Heart right ventricle (tissue), 16 donors: ENCODE measurements at regions not wholly inside any gene's neighbourhood (a gene's known extent, or its start where the extent isn't known, plus 50 kb on each side); places are given as distances from the start of the nearest gene placed in this dataset.
"Not testable (repeated sequence)": the region's sequence is repeated elsewhere in the genome, so short reads cannot be mapped to it uniquely, and the experiment has no call there.

ENCODE experiments used
- ATAC-seq, 8 donors: fragments of 200-7000 bp; cut with Tn5 transposase; one replicate each; pipeline ENCODE4 v1.9.1; 2020; ENCODE audit warnings: mild to moderate bottlenecking in 8 of 8, moderate library complexity in 8 of 8, moderate number of reproducible peaks in 1 of 8
- DNase-seq, 2 donors: peaks; one replicate each; pipeline ENCODE4 v3.0.0-alpha.2; 2020
- H3K27ac ChIP-seq, 10 donors: fragments of 200-600 bp; sonication (generic) in 2 of 10; one replicate each; pipeline versions ENCODE4 v1.5.0 to v1.8.0; 2020 to 2022; ENCODE audit warnings: mild to moderate bottlenecking in 3 of 10
- H3K27me3 ChIP-seq, 7 donors: fragments of 200-600 bp; one replicate each; pipeline ENCODE4 v1.8.0; 2021 to 2022; ENCODE audit warnings: mild to moderate bottlenecking in 2 of 7
- H3K36me3 ChIP-seq, 9 donors: fragments of 200-600 bp; sonication (generic) in 1 of 9; one replicate each; pipeline versions ENCODE4 v1.5.0 to v1.8.0; 2020 to 2022; ENCODE audit warnings: mild to moderate bottlenecking in 2 of 9
- H3K4me1 ChIP-seq, 9 donors: fragments of 200-600 bp; sonication (generic) in 1 of 9; one replicate each; pipeline versions ENCODE4 v1.5.0 to v1.8.0; 2020 to 2022; ENCODE audit warnings: mild to moderate bottlenecking in 4 of 9
- H3K4me3 ChIP-seq, 10 donors: fragments of 200-600 bp; sonication (generic) in 2 of 10; one replicate each; pipeline versions ENCODE4 v1.5.0 to v1.8.0; 2020 to 2022; ENCODE audit warnings: mild to moderate bottlenecking in 7 of 10, moderate library complexity in 2 of 10
- H3K9me3 ChIP-seq, 11 donors: fragments of 200-600 bp in 10 of 11; sonication (generic) in 2 of 11; one replicate each; pipeline versions ENCODE4 v1.5.0 to v1.8.0; 2013 to 2022; ENCODE audit warnings: mild to moderate bottlenecking in 2 of 11, control low read depth in 1 of 11, moderate library complexity in 1 of 11
- CTCF ChIP-seq, 9 donors: fragments of 200-600 bp; sonication (generic) in 2 of 9; IDR thresholded peaks; one replicate each; pipeline versions ENCODE4 v1.5.0 to v1.8.0; 2021 to 2022; ENCODE audit warnings: antibody characterized with exemption in 9 of 9, mild to moderate bottlenecking in 5 of 9, moderate library complexity in 1 of 9
- WGBS, 2 donors: extraction: QIAGEN DNeasy Blood & Tissue Kit; methylation state at CpG; one replicate each; pipeline ENCODE4 v1.1.7; 2013; ENCODE audit warnings: inconsistent platforms in 1 of 2; 5-methylcytosine and 5-hydroxymethylcytosine counted together
- intact Hi-C, 10 donors: fragments of 100-400 bp; cut with DNase I; formaldehyde crosslinking; loops; one replicate each; pipeline versions ENCODE4 v1.11.1 to v1.14.2; 2022
- donor health status: Arrhythmogenic right ventricular cardiomyopathy.
- donor health status: ischemic (EF 13 %, LVEDD 7.1; RV severe dilation, severe dysfunction).
- donor health status: healthy with polysubstance abuse.
- donor health status: DM: no; HTN: yes; CAD: no.
- donor health status: DM: no; HTN: no; CAD: no.
- donor health status: ischemic (EF 25% LVEDD 6.9; RV normal size, moderate dysfunction).
- donor health status: ischemic (EF 25% LVEDD 5.7; RV mildly dilated, moderate dysfunction).
- donor health status: healthy.
- donor health status: DM: yes; HTN: yes; CAD: no.
- donor health status: Ischemic cardiomyopathy.
- donor health status: ischemic (EF 35%, LVEDD 5.7; RV mildly dilated, moderate dysfunction).
- donor health status: nonischemic (EF 11% LVEDD 7.7; RV severe dilation, severe dysfunction).
- donor health status: DM: yes; HTN: yes; CAD: no.
- donor health status: PGD.
- donor health status: ischemic (EF 29% LVEDD 5.4; RV normal size, mild dysfunction).
- donor health status: nonischemic (EF 23%, LVEDD 6.1; RV moderate dilation, normal function).

- H3K4me1 ChIP-seq = peaks cover 0 to 9% (median 2%) of the 10 kb centered on the region in 9 donors
- H3K27ac ChIP-seq = no peak overlapping the region
- H3K27me3 ChIP-seq = no peaks in the 10 kb centered on the region
- 87 to 90% methylated on average over 12 of the region's 12 CpGs for WGBS, 2 donors
- no peak for DNase-seq
- no peak for TF ChIP-seq CTCF (IDR thresholded peaks at IDR 0.05)
- H3K4me3 ChIP-seq = no peak overlapping the region
- H3K36me3 ChIP-seq = no peaks in the 10 kb centered on the region
- H3K9me3 ChIP-seq = no peaks in the 10 kb centered on the region
- no peak for ATAC-seq
- intact Hi-C loops = loop anchor here in 6 of 10 donors (5.0 to 10.0 kb wide), 3 partner anchors 351 to 624 kb away; partner anchors contain the start of gene SNX18 (in 4 of the 6)
These were observed 116.6 kb downstream of the ESM1 start for GRCh38 chr5:54868511-54869483.

GRCh38 chr5:54867310-54867944 lies 118.0 kb downstream of the ESM1 start:
- TF ChIP-seq CTCF (IDR thresholded peaks at IDR 0.05) = peak; percentile 56 to 82 (median 65)
- intact Hi-C loops = loop anchor here in 9 of 10 donors (1.0 to 10.0 kb wide), 5 partner anchors 350 to 623 kb away; partner anchors contain the start of gene SNX18 (in 8 of the 9)
- 23% methylated on average over 7 of the region's 7 CpGs for WGBS, 2 donors
- peak overlapping the region in 6 of 10 donors; percentile 13 to 31 (median 25) for H3K4me3 ChIP-seq
- no peak overlapping the region for H3K27ac ChIP-seq
- ATAC-seq (peak in 4 of 8 donors; percentile 31 to 55 (median 47)), DNase-seq (no peak)
- H3K9me3 ChIP-seq = no peaks in the 10 kb centered on the region
- H3K27me3 ChIP-seq = no peaks in the 10 kb centered on the region
- H3K36me3 ChIP-seq = no peaks in the 10 kb centered on the region
- H3K4me1 ChIP-seq = peaks cover 0 to 7% (median 0%) of the 10 kb centered on the region in 9 donors

GRCh38 chr5:54864911-54865515 lies 120.4 kb downstream of the ESM1 start:
- 93 to 95% methylated on average over 40 to 42 of the region's 44 CpGs for WGBS, 2 donors
- H3K9me3 ChIP-seq, ATAC-seq, H3K27me3 ChIP-seq, H3K36me3 ChIP-seq, H3K27ac ChIP-seq, H3K4me3 ChIP-seq, DNase-seq: not testable (repeated sequence)
- H3K4me1 ChIP-seq = peaks cover 0 to 11% (median 0%) of the 10 kb centered on the region in 9 donors
- intact Hi-C loops = loop anchor here in 7 of 10 donors (5.0 to 10.0 kb wide), 3 partner anchors 348 to 620 kb away; partner anchors contain the start of gene SNX18 (in 5 of the 7)

- no peaks in the 10 kb centered on the region for H3K36me3 ChIP-seq
- H3K27me3 ChIP-seq = no peaks in the 10 kb centered on the region
- H3K27ac ChIP-seq = no peak overlapping the region
- H3K4me1 ChIP-seq = peaks cover 0 to 15% (median 0%) of the 10 kb centered on the region in 9 donors
- no peak for TF ChIP-seq CTCF (IDR thresholded peaks at IDR 0.05)
- no peak overlapping the region for H3K4me3 ChIP-seq
- no peak for DNase-seq
- ATAC-seq = no peak
- intact Hi-C loops = loop anchor here in 3 of 10 donors (5.0 to 10.0 kb wide), 3 partner anchors 345 to 617 kb away; partner anchors contain the start of gene SNX18 (in 1 of the 3)
- H3K9me3 ChIP-seq = peaks cover 0 to 23% (median 7%) of the 10 kb centered on the region in 11 donors
- 80 to 81% methylated on average over 7 of the region's 7 CpGs for WGBS, 2 donors
These were observed 123.4 kb downstream of the ESM1 start for GRCh38 chr5:54862036-54862435.
